ENCODE measurements at regions not wholly inside any gene's neighbourhood (a gene's known extent, or its start where the extent isn't known, plus 50 kb on each side); places are given as distances from the start of the nearest gene placed in this dataset.

- H3K79me2 ChIP-seq (ENCODE audit: control insufficient read depth in 1 of 2, insufficient read depth in 2 of 2, low read length in 2 of 2): no peaks in the 10 kb centered on the region
- CTCF ChIA-PET (ENCODE audit: partially characterized antibody): no interaction called here
- no peak overlapping the region for H3K9ac ChIP-seq (replicated peaks in 1 of 4; ENCODE audit: extremely low read depth in 1 of 4, low read depth in 3 of 4, low read length in 3 of 4)
- H3K4ac ChIP-seq (replicated peaks; ENCODE audit: insufficient read length, low read depth, low read length): no peak overlapping the region
- H4K8ac ChIP-seq (ENCODE audit: extremely low read depth, insufficient read depth, low read length): no peak overlapping the region
- H2BK120ac ChIP-seq (replicated peaks; ENCODE audit: low read depth, low read length): no peak overlapping the region
- no peak overlapping the region for H3K18ac ChIP-seq (ENCODE audit: extremely low read depth, low read length)
- H4K20me1 ChIP-seq (replicated peaks in 1 of 2; ENCODE audit: control insufficient read depth in 1 of 2, insufficient read depth in 2 of 2, low read length in 2 of 2): no peaks in the 10 kb centered on the region
- no peak overlapping the region for H2BK15ac ChIP-seq (ENCODE audit: low read length)
- no peaks in the 10 kb centered on the region for H3K79me1 ChIP-seq (ENCODE audit: low read depth, low read length)
- H3K23ac ChIP-seq (ENCODE audit: insufficient read length): no peak overlapping the region
- H2AFZ ChIP-seq (ENCODE audit: low read length): no peak overlapping the region
- FAIRE-seq (no peak), DNase-seq (ENCODE audit: low read depth in 1 of 2, low spot score in 2 of 2) (no peak)
- no peak overlapping the region for H3K27ac ChIP-seq (ENCODE audit: low read depth, low read length)
- H3K56ac ChIP-seq (replicated peaks; ENCODE audit: insufficient read length, low read depth, low read length): no peak overlapping the region
- H2BK12ac ChIP-seq (ENCODE audit: low read depth, low read length): no peak overlapping the region
- no peak overlapping the region for H4K5ac ChIP-seq (ENCODE audit: insufficient read length, low read depth, low read length)
- H3K36me3 ChIP-seq (ENCODE audit: control insufficient read depth in 2 of 4, insufficient read depth in 4 of 4, low read length in 3 of 4): no peaks in the 10 kb centered on the region
- 92% methylated on average over 3 of the region's 3 CpGs; no CpG with 5 or more reads in 1 of the 2 experiments for WGBS, 2 experiments (ENCODE audit: extremely low coverage in 1 of 2, insufficient coverage in 1 of 2, insufficient read length in 1 of 2, insufficient replicate concordance in 2 of 2, low coverage in 1 of 2, low lambda C conversion rate in 2 of 2, missing lambda C conversion rate in 1 of 2)
- H3K14ac ChIP-seq (ENCODE audit: insufficient read length): no peak overlapping the region
- H3K27me3 ChIP-seq (replicated peaks in 1 of 4; ENCODE audit: control insufficient read depth in 3 of 4, extremely low read depth in 1 of 4, insufficient read depth in 3 of 4, low read length in 3 of 4): no peaks in the 10 kb centered on the region
- H2AK5ac ChIP-seq (ENCODE audit: low read depth, low read length): no peak overlapping the region
- POLR2A ChIA-PET (ENCODE audit: partially characterized antibody): no interaction called here
- H3K4me2 ChIP-seq (ENCODE audit: insufficient read depth in 1 of 2, low read depth in 2 of 2, low read length in 2 of 2): no peak overlapping the region
- no peaks in the 10 kb centered on the region for H3K4me1 ChIP-seq (replicated peaks in 1 of 4; ENCODE audit: control insufficient read depth in 3 of 4, insufficient read depth in 4 of 4, low read length in 3 of 4)
- no peak overlapping the region for H2BK5ac ChIP-seq (ENCODE audit: low read depth, low read length)
- no peaks in the 10 kb centered on the region for H3K23me2 ChIP-seq (ENCODE audit: low read depth, low read length)
- H2BK20ac ChIP-seq (ENCODE audit: low read length): no peak overlapping the region
- H3K4me3 ChIP-seq (ENCODE audit: extremely low read depth in 1 of 4, insufficient read depth in 2 of 4, low read depth in 3 of 4, low read length in 4 of 4): no peak overlapping the region
- H3K9me3 ChIP-seq (ENCODE audit: insufficient read depth in 2 of 2, low read depth in 1 of 2, low read length in 1 of 2): peaks cover 3 to 4% of the 10 kb centered on the region in 2 experiments; a peak in 3 of 4 replicates
- H4K91ac ChIP-seq (replicated peaks; ENCODE audit: insufficient read length, low read length): no peak overlapping the region
- TF ChIP-seq TAF1 (IDR thresholded peaks at IDR 0.05; ENCODE audit: low read depth, low read length) (no peak), POLR2A (IDR thresholded peaks at IDR 0.05; ENCODE audit: control extremely low read depth in 1 of 2, low read depth in 2 of 2, low read length in 2 of 2) (no peak), GTF2F1 (IDR thresholded peaks at IDR 0.05; ENCODE audit: borderline replicate concordance, low read depth, low read length) (no peak), JUN (IDR thresholded peaks at IDR 0.05; ENCODE audit: low read depth, low read length) (no peak), RBBP5 (IDR thresholded peaks at IDR 0.05; ENCODE audit: borderline replicate concordance, low read depth, low read length) (no peak), TBP (IDR thresholded peaks at IDR 0.05; ENCODE audit: low read depth, low read length) (no peak), E2F6 (IDR thresholded peaks at IDR 0.05) (no peak), SIRT6 (IDR thresholded peaks at IDR 0.05; ENCODE audit: low read length) (no peak), EP300 (IDR thresholded peaks at IDR 0.05; ENCODE audit: borderline replicate concordance in 1 of 2, low read depth in 2 of 2, low read length in 2 of 2) (no peak), ATF2 (IDR thresholded peaks at IDR 0.05; ENCODE audit: low read length) (no peak), YY1 (IDR thresholded peaks at IDR 0.05; ENCODE audit: low read depth, low read length) (no peak), RNF2 (IDR thresholded peaks at IDR 0.05; ENCODE audit: borderline replicate concordance, low read depth, low read length, missing control alignments, poor library complexity, severe bottlenecking) (no peak), MAX (IDR thresholded peaks at IDR 0.05) (no peak)
Observed at GRCh38 chr4:175246941-175247340, 328.8 kb downstream of the ADAM29 start.

All from H1 (cell line).